ENCODE measurements at regions not wholly inside any gene's neighbourhood (a gene's known extent, or its start where the extent isn't known, plus 50 kb on each side); places are given as distances from the start of the nearest gene placed in this dataset.
"Not testable (repeated sequence)": the region's sequence is repeated elsewhere in the genome, so short reads cannot be mapped to it uniquely, and the experiment has no call there.

DNA sequence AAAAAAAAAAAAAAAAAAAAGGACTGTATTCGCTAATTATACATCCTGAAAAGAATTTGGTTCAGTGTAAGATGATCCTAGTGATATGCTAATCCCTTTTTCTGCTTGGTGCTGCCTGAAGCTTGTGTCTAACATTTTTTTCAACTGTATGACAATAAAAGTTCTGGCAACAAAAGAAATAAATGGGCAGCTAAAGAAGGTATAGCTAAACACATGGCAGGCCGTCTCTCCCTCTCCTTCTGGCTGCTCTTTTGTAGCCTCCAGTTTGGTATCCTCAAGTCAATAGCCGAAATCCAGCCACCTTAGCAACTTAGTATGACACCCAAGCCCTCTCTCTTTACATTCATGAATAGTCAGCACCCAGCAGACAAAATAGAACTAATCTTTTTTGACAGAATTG lies 198.3 kb upstream of the OTX2 start:
- FAIRE-seq (no peak), DNase-seq (ENCODE audit: insufficient read length, low spot score) (no peak)

DNA sequence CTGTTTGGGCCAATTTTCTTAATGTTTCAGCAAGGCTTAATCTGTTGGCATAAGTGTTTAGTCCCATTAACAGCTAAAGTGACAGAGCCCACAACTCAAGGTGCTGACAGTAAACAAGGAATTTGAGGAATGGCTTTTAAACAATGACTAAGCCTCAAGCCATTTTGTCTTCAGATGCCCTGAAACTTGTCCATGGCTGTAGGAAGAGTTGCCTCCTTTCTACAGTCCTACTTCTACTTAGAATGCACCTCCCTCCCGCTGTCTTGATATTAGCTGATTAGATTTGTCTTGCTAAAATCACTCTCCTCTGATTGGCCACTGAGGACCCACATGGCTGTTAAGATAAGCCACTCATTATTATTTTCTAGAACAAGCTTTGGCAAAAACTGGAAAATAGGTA lies 188.4 kb upstream of the OTX2 start:
- FAIRE-seq (peak; percentile 13), DNase-seq (ENCODE audit: insufficient read length, low spot score) (peak; percentile 31)

DNA sequence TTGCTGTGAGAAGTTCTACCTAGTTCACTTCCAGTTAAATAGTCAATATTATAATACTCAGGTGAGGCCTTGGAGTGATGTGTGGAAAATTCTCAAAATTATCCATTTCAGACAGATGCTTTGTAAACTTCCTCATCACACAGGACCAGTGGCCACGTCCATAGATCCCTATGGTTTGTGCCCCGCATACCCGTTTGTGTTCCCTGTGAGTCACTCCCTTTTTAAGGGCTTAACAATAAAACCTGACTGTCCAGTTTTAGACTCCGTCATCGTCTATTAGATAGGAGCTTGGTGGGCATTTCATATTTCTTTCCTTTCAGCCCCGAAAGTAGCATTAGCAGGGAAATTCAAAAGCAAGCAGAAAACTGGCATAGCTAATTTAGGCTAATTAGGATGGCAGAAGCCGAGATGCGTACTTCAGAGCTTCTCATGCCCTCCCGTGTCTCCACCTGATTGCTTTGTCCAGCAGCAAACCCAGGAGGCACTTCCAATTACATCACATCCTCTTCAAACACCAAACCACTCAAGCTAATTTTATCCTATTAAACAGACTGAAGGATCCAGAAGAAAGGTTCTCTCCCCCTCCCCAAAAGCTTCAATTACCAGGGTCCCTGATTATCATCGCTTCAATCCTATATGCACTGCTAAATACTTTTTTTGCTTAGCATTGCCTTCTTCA lies 186.6 kb upstream of the OTX2 start:
- DNase-seq (ENCODE audit: insufficient read length, low spot score), result no peak
- FAIRE-seq, result no peak

DNA sequence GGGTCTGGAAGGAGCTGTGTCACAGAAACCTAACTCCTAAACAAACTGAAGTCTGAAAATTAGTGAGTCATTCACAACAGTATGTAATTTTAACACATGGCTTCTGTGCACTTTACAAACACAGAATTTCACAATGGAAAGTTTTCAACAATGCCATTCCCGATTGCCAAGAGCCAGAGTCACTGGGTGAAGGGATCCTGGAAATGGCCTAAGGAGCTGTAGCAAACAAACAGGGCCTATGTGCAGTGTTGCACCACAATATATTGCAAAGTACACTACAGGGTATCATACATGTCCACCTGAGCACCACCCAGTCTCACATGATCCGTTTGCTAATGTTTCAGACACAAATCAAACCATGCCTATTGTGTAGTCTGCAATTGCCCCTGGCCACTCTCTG lies 184.7 kb upstream of the OTX2 start:
- DNase-seq (ENCODE audit: insufficient read length, low spot score), result no peak
- peak; percentile 73 for FAIRE-seq

DNA sequence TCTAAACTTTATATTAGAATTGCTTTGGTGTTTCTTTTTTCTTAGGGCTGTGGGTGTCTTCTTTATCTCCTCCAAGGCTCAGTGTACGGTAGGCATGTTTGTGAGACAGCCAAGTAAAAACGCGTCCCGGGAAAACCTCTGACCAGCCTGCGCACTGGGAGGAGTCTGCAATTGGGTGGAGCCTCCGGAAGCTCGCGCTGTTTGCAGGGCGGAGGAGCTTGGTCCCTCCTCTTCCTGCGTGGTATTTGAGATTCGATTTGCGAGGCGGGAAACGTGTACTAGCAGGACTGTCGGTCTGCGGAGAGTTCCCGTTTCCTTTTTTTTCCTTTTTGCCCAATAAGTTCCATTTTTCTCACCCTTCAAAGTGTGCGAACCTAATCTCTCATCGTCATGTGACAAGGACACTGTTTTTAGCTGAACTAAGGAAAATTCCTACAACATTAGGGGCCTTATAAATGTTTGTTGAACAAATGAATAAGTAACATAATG lies 182.1 kb upstream of the OTX2 start:
- FAIRE-seq (peak; percentile 20), DNase-seq (ENCODE audit: insufficient read length, low spot score) (no peak)

DNA sequence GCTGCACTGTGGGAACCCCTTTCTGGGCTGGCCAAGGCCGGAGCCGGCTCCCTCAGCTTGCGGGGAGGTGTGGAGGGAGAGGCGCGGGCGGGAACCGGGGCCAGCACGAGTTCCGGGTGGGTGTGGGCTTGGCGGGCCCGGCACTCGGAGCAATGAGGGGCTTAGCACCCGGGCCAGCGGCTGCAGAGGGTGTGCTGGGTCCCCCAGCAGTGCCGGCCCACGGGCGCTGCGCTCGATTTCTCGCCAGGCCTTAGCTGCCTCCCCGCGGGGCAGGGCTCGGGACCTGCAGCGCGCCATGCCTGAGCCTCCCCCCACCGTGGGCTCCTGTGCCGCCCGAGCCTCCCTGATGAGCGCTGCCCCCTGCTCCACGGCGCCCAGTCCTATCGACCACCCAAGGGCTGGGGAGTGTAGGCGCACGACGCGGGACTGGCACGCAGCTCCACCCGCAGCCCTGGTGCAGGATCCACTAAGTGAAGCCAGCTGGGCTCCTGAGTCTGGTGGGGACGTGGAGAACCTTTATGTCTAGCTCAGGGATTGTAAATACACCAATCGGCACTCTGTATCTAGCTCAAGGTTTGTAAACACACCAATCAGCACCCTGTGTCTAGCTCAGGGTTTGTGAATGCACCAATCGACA lies 180.8 kb upstream of the OTX2 start:
- FAIRE-seq; DNase-seq (ENCODE audit: insufficient read length, low spot score): not testable (repeated sequence)

DNA sequence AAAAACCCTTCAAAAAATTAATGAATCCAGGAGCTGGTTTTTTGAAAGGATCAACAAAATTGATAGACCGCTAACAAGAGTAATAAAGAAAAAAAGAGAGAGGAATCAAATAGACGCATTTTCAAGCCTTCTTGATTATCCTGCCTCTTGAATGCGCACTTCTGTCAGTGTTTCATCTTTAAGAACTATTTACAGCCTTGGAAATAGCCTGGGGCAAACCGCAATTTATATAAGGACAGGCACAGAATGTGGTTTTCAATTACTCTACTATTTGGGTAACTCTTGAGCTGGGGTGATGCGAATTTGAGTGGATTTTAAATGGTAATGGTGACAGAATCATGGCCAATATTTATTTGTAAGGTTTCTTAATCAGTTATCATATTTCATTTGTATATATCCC lies 179.1 kb upstream of the OTX2 start:
- FAIRE-seq, result no peak
- no peak for DNase-seq (ENCODE audit: insufficient read length, low spot score)

DNA sequence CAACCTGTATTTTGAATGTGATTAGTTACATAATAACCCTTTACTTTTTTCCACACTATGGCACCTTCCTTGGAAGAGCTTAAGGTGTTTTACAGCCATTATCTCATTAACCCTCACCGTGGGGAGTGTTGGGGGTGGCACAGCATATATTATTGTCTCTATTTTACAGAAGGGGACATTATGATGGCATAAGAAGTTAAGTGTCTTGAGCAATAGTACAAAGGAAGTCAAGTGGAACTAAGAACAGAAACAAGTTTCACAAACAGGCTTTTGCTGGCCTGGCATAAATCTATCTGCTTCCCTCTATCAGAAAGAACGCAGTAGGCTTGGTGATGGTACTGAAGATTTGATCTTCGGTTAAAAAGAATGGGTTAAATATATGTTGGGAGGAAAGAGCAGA lies 169.7 kb upstream of the OTX2 start:
- DNase-seq (ENCODE audit: insufficient read length, low spot score), result no peak
- FAIRE-seq, result no peak

DNA sequence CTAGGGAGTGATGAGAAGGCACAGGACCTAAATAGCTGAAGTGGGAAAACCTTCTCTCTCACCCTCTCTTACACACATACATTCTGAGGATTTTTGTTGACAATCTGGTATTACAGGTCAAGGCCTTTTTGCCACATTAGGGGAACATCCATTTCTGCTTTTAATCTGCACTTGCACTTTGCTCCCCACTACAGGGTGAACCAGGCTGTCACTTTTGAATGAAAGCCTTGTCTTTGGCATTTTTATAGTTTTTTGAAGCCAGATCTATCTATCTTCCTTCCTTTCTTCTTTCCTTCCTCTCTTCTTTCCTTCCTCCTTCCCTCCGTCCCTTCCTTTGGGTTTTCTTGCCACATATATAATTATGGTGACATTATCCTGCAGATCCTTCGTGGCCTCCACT lies 165.9 kb upstream of the OTX2 start:
- DNase-seq (ENCODE audit: insufficient read length, low spot score), result no peak
- FAIRE-seq, result peak; percentile 20

DNA sequence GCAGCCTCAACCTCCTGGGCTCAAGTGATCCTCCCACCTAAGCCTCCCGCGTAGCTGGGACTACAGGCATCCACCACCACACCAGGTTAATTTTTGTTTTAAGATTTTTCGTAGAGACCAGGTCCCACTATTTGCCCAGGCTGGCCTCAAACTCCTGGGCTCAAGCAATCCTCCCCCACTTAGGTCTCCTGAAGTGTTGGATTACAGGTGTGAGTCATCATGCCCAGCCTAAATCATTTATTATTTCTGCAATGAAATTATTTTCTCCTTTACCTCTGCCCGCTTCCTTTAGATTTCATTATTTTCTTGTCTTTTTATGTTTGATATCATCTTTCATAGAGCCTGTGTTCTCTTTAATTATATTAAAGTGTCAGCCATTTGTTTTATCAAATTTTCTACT lies 165.2 kb upstream of the OTX2 start:
- FAIRE-seq (no peak), DNase-seq (ENCODE audit: insufficient read length, low spot score) (no peak)

DNA sequence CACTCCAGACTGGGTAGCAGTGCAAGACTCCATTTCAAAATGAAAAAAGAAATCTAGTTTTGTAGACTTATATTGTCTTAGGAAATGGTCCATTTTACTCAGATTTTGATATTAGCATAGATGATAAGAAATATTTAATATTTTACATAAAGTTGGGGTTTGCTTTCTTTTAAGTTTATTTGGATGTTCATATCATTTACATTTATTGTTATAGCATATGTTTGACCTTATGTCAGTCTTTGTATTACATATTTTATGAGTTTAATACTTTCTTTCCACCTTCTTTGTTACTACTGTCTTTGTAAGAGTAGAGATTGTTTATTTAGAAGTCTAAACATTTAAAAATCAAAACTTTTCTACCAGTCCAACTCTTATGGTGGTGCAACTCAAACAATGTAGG lies 162.7 kb upstream of the OTX2 start:
- FAIRE-seq (no peak), DNase-seq (ENCODE audit: insufficient read length, low spot score) (no peak)

DNA sequence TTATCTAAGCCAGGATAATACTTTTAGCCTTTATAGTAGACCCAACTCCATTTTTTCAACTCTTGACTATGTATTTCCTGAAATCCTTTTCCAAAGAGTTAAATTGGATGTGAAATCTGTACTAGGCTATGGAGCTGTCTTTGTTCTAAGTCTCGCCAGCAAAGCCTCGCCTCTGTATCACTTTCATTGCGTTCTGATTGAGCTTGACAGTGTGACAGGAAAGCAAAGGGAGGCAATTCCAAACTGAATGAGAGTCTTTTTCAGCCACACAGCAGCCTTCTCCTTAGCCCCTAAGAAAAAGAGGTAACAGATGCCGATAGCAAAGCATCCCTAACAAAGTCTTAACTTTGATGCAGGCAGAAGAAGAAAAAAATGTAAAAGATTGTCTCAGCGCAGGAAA lies 154.6 kb upstream of the OTX2 start:
- FAIRE-seq, result no peak
- no peak for DNase-seq (ENCODE audit: insufficient read length, low spot score)

DNA sequence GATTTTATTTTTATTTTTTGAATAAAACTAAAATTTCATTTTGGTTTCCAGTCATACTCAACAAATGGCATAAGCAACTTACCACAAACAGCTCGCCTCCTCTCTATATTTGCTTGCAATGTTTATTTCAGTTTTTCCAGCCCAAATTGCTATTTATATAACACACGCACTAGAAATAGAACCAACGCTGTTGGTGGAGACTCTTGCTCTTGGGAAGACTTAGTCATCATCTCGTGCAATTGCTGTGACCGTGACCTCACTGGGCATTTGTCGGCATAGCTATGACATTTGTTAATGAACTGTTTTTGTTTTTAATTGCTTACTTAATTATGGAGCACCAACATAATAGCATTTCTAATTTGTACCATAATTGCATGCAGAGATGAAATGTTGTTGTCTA lies 153.1 kb upstream of the OTX2 start:
- DNase-seq (ENCODE audit: insufficient read length, low spot score) (no peak), FAIRE-seq (peak; percentile 74)

DNA sequence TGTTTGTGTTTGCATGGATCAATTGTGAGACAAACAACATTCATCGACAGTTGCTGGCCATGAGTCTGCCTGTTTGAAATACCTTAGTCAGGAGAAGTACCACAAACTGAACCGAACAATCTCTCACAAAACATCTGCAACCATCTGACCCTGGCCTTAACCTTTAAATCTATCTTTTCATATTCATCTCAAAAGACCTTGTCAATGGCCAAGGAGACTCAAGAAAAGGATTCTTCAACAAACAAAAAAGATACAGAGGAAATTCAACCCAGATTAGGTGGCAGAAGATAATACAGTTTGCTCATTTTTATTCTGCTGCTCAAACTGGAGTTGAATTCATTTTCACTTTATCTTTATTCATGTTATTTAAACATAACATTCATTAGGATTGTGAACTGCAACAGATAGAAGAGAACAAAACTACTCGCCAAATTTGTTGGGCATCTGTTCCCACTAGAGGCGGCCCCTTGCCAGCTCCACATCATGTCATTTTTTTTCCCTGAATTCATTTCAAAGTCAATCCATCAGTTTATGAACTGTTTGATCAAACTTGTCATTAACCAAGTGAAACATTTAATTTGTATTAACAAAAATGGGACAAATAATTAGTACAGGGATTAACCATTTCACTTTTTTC lies 152.3 kb upstream of the OTX2 start:
- FAIRE-seq (peak; percentile 77), DNase-seq (ENCODE audit: insufficient read length, low spot score) (no peak)

DNA sequence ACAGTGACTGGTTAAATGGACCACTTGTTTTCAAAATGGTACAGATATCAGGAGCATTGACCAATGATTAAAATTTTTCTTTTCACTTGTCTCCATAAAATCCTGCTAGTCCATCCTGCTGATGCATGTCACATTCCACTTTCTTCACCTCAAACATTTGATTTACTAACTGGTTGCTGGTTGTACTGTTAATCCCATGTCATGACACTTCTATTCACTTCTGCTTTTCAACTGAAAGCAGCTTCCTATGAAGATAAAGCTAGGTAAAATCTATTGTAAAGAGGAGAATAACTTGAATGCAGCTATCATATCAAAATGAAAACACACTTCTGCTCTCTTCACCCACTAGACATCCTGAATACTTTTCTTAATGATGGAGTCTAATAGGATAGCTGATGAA lies 149.6 kb upstream of the OTX2 start:
- no peak for DNase-seq (ENCODE audit: insufficient read length, low spot score)
- peak; percentile 85 for FAIRE-seq

DNA sequence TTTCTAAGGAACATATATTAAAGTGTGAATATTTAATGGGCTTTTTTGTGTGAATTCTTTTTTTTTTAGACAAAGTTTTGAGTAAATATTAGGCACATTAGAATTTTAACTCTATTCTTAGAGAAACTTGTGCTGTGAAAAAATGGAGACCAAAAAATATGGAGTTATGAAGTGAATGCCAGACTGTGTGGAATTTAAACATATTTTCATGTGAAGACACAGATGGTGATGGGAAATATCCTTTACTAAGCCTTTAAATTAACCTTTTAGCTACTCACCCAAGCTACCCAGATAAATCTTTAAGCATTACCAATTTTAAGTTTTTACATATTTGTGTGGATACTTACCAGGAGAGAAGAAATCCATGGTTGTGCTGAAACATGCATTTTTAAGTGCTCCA lies 148.8 kb upstream of the OTX2 start:
- DNase-seq (ENCODE audit: insufficient read length, low spot score), result no peak
- no peak for FAIRE-seq

DNA sequence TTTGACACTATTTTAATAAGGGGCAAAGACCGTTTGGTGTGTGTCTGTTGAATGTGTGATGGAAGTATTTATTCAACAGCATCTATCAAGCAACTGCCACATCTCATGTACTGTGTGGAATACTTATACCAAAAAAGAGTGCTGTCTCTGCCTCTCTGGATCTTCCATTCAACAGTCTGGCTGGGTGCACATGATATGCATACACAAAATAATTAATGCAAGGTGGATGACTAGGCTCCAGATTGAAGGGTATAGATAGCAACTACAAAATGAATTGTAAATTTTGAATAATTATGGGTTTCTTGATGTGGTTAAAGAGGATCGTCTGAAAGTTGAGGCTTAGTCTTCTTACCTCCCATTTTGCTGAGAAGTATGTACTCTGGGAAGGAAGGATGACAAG lies 145.9 kb upstream of the OTX2 start:
- DNase-seq (ENCODE audit: insufficient read length, low spot score), result no peak
- peak; percentile 79 for FAIRE-seq

DNA sequence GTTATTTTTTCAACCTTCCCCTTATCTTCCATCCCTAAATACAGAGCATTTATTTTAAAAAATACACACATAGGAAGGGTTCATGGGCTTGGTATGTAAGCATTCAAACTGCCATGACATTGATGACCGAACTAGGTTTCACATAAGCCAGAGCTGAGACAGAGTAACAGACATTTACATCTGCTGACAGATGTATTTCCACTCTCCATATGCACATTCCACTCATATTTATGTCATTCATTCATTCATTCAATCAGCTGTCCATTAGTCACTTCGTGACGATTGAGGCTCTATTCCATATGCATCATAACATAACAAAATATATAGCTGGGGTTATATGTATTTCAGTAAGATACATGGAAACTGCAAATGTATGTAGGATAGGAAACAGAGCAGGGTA lies 145.5 kb upstream of the OTX2 start:
- no peak for DNase-seq (ENCODE audit: insufficient read length, low spot score)
- FAIRE-seq, result peak; percentile 80

DNA sequence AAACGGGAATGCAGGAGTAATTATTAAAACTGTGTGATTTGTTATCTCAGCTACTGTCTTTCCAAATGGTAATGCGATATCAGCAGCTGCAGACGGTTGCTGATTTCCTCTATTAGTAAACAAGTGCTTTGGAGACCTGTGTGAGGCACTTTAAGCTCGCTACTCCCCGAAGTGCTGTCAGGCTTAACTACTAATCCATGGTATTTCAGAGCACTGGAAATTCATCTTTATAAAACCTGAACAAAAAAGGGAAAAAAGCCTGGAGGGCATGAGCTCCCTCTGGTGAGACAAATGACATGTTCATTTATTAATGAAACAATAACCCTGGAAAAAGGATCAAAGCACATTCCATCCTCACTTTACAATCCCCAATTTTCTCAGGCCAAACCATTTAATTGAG lies 143.6 kb upstream of the OTX2 start:
- DNase-seq (ENCODE audit: insufficient read length, low spot score), result no peak
- peak; percentile 71 for FAIRE-seq

DNA sequence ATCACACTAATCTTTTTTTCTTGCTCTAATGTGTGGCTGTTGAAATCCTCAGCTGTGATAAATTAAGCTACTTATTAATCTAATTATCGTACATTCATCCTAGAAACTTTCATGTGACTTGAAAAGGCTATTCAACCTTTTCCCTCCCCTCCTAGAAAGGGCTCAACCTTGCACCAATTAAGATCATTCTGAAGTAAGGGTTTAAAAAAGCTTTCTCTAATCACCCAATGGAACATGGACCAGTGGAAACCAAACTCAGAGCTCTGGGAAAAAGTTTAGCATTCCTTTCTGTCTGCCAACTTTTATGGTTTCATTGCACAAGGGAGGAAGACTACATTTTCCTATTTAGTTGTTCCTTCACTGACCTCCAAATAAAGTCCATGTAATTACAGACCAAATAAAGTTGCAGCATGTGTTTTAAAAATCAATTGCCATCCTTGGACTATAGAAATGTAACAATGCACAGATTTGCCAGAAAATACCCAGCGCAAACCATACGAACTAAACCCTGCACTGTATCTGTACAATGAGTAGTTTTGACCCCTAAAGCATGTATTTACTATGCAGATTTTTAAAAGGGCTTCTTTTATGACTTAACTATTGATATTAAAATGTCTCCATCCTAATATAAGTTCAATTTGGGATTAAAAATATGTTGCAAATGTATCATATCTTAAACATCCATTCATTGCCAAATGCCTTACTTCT lies 142.6 kb upstream of the OTX2 start:
- peak; percentile 77 for FAIRE-seq

DNA sequence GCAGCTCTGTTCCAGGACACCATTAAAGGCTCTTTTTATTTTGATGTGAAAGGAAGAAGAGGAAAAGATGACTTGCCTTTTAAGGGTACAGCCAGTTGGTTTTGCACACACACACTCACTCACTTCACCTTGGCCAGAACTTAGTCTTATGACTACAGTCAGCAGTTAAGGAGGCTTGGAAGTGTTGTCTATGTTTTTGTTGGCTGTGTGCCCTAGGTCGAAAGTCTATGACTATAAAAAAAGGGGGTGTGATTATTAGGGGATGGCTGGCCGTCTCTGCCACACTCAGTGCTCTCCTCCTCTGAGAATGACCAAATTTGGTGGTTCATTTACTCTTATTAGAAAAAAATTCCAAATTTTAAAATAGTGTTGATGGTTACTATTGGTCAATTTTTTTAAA lies 139.5 kb upstream of the OTX2 start:
- DNase-seq (ENCODE audit: insufficient read length, low spot score) (no peak), FAIRE-seq (no peak)

More for the DNA sequence above, 142.6 kb upstream of the OTX2 start:
- no peak for DNase-seq (ENCODE audit: insufficient read length, low spot score)

All from HTR-8/SVneo (cell line).